ENCODE measurements at regions not wholly inside any gene's neighbourhood (a gene's known extent, or its start where the extent isn't known, plus 50 kb on each side); places are given as distances from the start of the nearest gene placed in this dataset.

GRCh38 chr5:5782402-5782801, 359.9 kb downstream of the ICE1 start:
- Histone ChIP-seq H3K23ac (ENCODE audit: insufficient read length, low read depth, low read length) (no peak overlapping the region), H4K8ac (replicated peaks; ENCODE audit: insufficient read length, low read depth, low read length) (no peak overlapping the region), H2BK15ac (ENCODE audit: low read depth, low read length) (no peak overlapping the region), H3K79me2 (ENCODE audit: insufficient read depth, low read length) (no peaks in the 10 kb centered on the region), H3K9ac (ENCODE audit: extremely low read depth, insufficient read length, low read length) (no peak overlapping the region), H2BK12ac (ENCODE audit: insufficient read length, low read depth, low read length) (no peak overlapping the region), H3K9me3 (ENCODE audit: control insufficient read depth, low read depth, low read length) (no peaks in the 10 kb centered on the region), H3K79me1 (ENCODE audit: insufficient read depth, low read depth, low read length, poor library complexity, severe bottlenecking) (no peaks in the 10 kb centered on the region), H3K4me2 (ENCODE audit: insufficient read depth, insufficient read length, low read length) (no peak overlapping the region), H3K27ac (ENCODE audit: insufficient read length, low read depth, low read length) (no peak overlapping the region), H3K23me2 (ENCODE audit: insufficient read length, low read depth, low read length, poor library complexity, severe bottlenecking) (no peaks in the 10 kb centered on the region), H3K18ac (ENCODE audit: insufficient read length, low read depth, low read length) (no peak overlapping the region), H3K4me1 (ENCODE audit: insufficient read depth, low read length) (no peaks in the 10 kb centered on the region), H2BK20ac (ENCODE audit: low read depth, low read length, poor library complexity, severe bottlenecking) (no peak overlapping the region), H3K56ac (ENCODE audit: insufficient read length, low read depth, low read length) (no peak overlapping the region), H2BK5ac (ENCODE audit: insufficient read length, low read length) (no peak overlapping the region), H2AFZ (ENCODE audit: low read length) (no peak overlapping the region), H2BK120ac (ENCODE audit: low read depth, low read length, poor library complexity, severe bottlenecking) (no peak overlapping the region), H2AK5ac (ENCODE audit: insufficient read length, low read length) (no peak overlapping the region), H4K5ac (ENCODE audit: insufficient read length, low read depth, low read length) (no peak overlapping the region), H3K14ac (ENCODE audit: insufficient read depth, low read length) (no peak overlapping the region), H4K20me1 (ENCODE audit: control insufficient read depth, insufficient read depth, insufficient read length) (no peaks in the 10 kb centered on the region), H3T11ph (ENCODE audit: low read length) (no peak overlapping the region), H4K91ac (ENCODE audit: insufficient read length, low read depth, low read length) (no peak overlapping the region), H3K4ac (ENCODE audit: low read depth, low read length) (no peak overlapping the region), H3K27me3 (ENCODE audit: insufficient read depth, low read length) (no peaks in the 10 kb centered on the region)
- TF ChIP-seq CTCF (conservative IDR thresholded peaks at IDR 0.05): no peak
- Mint-ChIP-seq H3K27me3 (ENCODE audit: low read depth) (no peaks in the 10 kb centered on the region), H3K4me3 (no peak overlapping the region), H3K36me3 (ENCODE audit: insufficient read depth in 1 of 3, low read depth in 3 of 3) (peaks cover 2 to 13% (median 8%) of the 10 kb centered on the region in 3 experiments), H3K27ac (peak overlapping the region in 2 of 3 experiments; percentile 52 to 79; a peak in 3 of 7 replicates), H3K9me3 (peaks cover 14 to 18% of the 10 kb centered on the region in 2 experiments; a peak in 4 of 5 replicates), H3K4me1 (peaks cover 15 to 31% of the 10 kb centered on the region in 2 experiments)
- no CpG with 5 or more reads among the region's 4 CpGs for WGBS (ENCODE audit: extremely low coverage, insufficient read length, low lambda C conversion rate)
- peak; percentile 45 for DNase-seq
